Lower lobe of right lung (tissue), 2 donors: ENCODE measurements at regions not wholly inside any gene's neighbourhood (a gene's known extent, or its start where the extent isn't known, plus 50 kb on each side); places are given as distances from the start of the nearest gene placed in this dataset.

Experiments used
- ATAC-seq, 2 donors: fragments of 200-7000 bp; cut with Tn5 transposase; one replicate each; pipeline ENCODE4 v1.9.1; 2020 to 2022; ENCODE audit warnings: mild to moderate bottlenecking in 2 of 2, moderate library complexity in 2 of 2
- DNase-seq: peaks from one replicate; pipeline ENCODE4 v3.0.0-alpha.2; 2020
- H3K27ac ChIP-seq: fragments of 200-600 bp; one replicate; pipeline ENCODE4 v1.8.0; 2022
- H3K27me3 ChIP-seq: fragments of 200-600 bp; one replicate; pipeline ENCODE4 v1.8.0; 2022; ENCODE audit warnings: low read depth
- H3K36me3 ChIP-seq: fragments of 200-600 bp; one replicate; pipeline ENCODE4 v1.8.0; 2022; ENCODE audit warnings: mild to moderate bottlenecking
- H3K4me1 ChIP-seq: fragments of 200-600 bp; one replicate; pipeline ENCODE4 v1.8.0; 2022
- H3K4me3 ChIP-seq: fragments of 200-600 bp; one replicate; pipeline ENCODE4 v1.8.0; 2022; ENCODE audit warnings: mild to moderate bottlenecking
- H3K9me3 ChIP-seq: fragments of 200-600 bp; one replicate; pipeline ENCODE4 v1.8.0; 2022
- intact Hi-C: fragments of 100-400 bp; cut with DNase I; formaldehyde crosslinking; loops from one replicate; pipeline ENCODE4 v1.11.0; 2022
- TF ChIP-seq, protein P1 (sequence below): fragments of 200-600 bp; IDR thresholded peaks from one replicate; pipeline ENCODE4 v1.8.0; 2022; ENCODE audit warnings: antibody characterized with exemption, mild to moderate bottlenecking
- donor health status: DM: no; HTN: yes; CAD: no; lungs with severe emphysema.

DNA sequence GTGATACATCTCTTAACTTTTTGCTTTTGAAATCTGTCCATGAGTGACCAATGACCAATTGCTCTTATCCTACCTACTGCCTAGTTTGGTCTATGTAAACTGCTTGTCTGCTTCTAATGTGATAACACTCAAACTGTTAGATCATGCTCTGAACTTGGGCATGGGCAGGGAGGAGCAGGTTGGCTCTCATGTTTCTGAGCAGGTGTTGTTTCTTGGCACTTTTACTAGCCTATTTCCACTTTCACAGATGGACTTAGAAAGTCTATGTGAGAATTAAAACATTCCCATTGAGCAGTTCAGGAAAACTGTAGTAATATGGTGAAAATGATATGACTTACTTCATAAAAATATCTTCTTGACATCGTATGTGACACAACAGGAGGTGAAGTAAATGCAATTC, 538.4 kb downstream of the HACE1 start:
- Histone ChIP-seq H3K9me3 (no peaks in the 10 kb centered on the region), H3K4me1 (peaks cover 11% of the 10 kb centered on the region), H3K36me3 (no peaks in the 10 kb centered on the region), H3K27ac (no peak overlapping the region), H3K27me3 (no peaks in the 10 kb centered on the region), H3K4me3 (no peak overlapping the region)
- intact Hi-C loops: no loop called here
- TF ChIP-seq, protein P1, sequence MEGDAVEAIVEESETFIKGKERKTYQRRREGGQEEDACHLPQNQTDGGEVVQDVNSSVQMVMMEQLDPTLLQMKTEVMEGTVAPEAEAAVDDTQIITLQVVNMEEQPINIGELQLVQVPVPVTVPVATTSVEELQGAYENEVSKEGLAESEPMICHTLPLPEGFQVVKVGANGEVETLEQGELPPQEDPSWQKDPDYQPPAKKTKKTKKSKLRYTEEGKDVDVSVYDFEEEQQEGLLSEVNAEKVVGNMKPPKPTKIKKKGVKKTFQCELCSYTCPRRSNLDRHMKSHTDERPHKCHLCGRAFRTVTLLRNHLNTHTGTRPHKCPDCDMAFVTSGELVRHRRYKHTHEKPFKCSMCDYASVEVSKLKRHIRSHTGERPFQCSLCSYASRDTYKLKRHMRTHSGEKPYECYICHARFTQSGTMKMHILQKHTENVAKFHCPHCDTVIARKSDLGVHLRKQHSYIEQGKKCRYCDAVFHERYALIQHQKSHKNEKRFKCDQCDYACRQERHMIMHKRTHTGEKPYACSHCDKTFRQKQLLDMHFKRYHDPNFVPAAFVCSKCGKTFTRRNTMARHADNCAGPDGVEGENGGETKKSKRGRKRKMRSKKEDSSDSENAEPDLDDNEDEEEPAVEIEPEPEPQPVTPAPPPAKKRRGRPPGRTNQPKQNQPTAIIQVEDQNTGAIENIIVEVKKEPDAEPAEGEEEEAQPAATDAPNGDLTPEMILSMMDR: no peak
- no peak for ATAC-seq
- DNase-seq: no peak

DNA sequence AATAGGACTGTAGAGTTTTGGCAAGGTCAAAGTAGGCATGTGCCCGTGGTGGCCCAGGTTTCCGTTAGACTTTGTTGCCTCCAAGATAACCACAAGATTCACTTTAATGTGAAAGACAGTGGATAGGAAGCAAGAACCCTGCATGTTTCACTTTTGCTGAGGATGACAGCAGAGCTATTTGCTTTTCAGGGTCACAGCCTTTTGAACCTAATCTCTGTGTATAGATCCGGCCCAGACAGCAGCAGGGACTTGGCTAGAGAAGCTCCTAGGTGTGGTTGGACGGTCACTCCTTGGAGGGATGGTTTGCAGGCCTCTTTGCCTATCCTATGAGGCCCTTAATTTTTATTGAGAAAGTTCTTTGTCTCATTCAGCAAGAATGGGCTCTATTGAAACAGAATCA, 538.8 kb downstream of the HACE1 start:
- DNase-seq: no peak
- no peak overlapping the region for H3K4me3 ChIP-seq
- TF ChIP-seq, protein P1: no peak
- H3K9me3 ChIP-seq: no peaks in the 10 kb centered on the region
- no peak for ATAC-seq
- H3K27me3 ChIP-seq: no peaks in the 10 kb centered on the region
- intact Hi-C loops: no loop called here
- H3K36me3 ChIP-seq: no peaks in the 10 kb centered on the region
- H3K4me1 ChIP-seq: peaks cover 8% of the 10 kb centered on the region
- H3K27ac ChIP-seq: no peak overlapping the region

DNA sequence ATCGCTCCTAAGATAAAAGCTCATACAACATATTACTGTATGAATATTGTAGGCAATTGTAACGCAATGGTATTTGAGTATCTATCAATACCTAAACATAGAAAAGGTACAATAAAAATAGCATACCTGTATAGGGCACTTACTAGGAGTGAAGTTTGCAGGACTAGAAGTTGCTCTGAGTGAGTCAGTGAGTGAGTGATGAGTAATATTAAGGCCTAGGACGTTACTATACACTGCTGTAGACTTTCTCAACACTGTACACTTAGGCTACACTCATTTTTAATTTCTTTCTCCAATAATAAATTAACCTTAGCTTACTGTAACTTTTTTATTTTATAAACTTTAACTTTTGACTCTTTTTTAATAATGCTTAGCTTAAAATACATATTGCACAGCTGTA, 546.9 kb downstream of the HACE1 start:
- Histone ChIP-seq H3K4me1 (no peaks in the 10 kb centered on the region), H3K27me3 (no peaks in the 10 kb centered on the region), H3K27ac (no peak overlapping the region), H3K36me3 (no peaks in the 10 kb centered on the region), H3K4me3 (no peak overlapping the region), H3K9me3 (no peaks in the 10 kb centered on the region)
- intact Hi-C loops: no loop called here
- no peak for ATAC-seq
- DNase-seq: no peak
- TF ChIP-seq, protein P1: no peak

DNA sequence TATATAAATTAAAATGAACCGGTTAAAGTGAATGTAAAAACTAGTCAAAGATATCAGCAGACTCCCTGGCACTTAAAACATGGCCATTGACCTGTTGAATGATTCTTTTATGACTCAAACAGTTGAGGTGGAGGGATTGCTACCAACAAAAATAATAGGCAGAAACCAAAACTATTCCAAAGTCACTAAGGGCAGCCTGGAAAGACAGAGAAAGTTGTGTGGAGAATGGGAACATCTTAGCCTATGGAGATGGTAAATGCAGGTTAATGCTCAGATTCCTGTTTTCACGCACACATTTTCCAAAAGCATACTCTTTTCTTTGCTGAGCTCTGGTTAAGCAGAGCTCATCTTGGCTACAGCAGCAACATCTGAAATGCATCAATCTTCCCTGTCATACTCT, 553.5 kb downstream of the HACE1 start:
- TF ChIP-seq, protein P1: no peak
- DNase-seq (no peak), ATAC-seq (no peak)
- Histone ChIP-seq H3K4me1 (no peaks in the 10 kb centered on the region), H3K36me3 (no peaks in the 10 kb centered on the region), H3K4me3 (no peak overlapping the region), H3K27me3 (no peaks in the 10 kb centered on the region), H3K9me3 (no peaks in the 10 kb centered on the region), H3K27ac (no peak overlapping the region)
- intact Hi-C loops: no loop called here

DNA sequence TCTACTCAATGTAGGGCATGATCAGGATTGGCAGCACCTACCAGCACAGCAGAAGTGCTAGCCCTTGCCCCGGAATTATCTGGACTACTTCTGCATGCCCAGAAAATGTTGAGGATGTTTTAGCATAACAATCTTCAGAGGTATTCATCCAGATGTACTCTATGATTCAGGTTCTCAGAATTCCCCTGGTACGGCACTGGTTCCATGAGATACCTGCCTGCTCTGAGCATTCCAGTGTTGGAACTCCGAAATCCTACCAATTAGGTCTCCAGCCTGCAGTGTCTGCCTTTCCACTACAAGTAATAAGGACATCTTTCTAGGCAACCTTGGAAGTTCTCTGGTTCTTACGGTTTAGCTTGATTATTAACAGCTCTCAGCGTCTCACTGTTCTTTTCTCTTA, 554.5 kb downstream of the HACE1 start:
- H3K4me1 ChIP-seq: no peaks in the 10 kb centered on the region
- no peak for DNase-seq
- TF ChIP-seq, protein P1: no peak

DNA sequence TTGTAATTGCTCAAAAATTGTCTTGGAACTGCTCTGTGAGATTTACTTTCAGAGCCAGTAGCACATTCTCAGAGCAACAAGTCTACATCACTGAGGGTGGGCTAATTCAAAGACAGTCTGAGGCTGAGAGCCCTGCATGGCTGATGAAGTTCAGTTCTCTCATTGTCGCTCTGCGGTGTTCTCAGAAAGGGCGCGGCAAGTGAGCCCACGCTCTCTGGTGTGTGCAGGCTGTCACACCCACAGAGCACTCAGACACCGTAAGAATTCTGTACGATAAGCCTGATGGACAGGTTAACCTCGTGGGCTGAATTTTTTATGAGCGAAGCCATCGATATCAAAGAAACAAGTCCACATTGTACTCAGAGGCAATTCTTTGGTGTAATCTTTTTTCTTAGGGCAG, 557.8 kb downstream of the HACE1 start:
- Histone ChIP-seq H3K36me3 (no peaks in the 10 kb centered on the region), H3K27ac (no peak overlapping the region), H3K9me3 (no peaks in the 10 kb centered on the region), H3K27me3 (no peaks in the 10 kb centered on the region), H3K4me1 (no peaks in the 10 kb centered on the region), H3K4me3 (no peak overlapping the region)
- ATAC-seq (no peak), DNase-seq (no peak)
- intact Hi-C loops: no loop called here
- TF ChIP-seq, protein P1: no peak

More for the DNA sequence above, 554.5 kb downstream of the HACE1 start:
- no peaks in the 10 kb centered on the region for H3K27me3 ChIP-seq
- intact Hi-C loops: no loop called here
- H3K36me3 ChIP-seq: no peaks in the 10 kb centered on the region
- H3K27ac ChIP-seq: no peak overlapping the region
- no peaks in the 10 kb centered on the region for H3K9me3 ChIP-seq
- no peak overlapping the region for H3K4me3 ChIP-seq
- ATAC-seq: no peak
